Parathyroid adenoma (tissue), 2 donors: ENCODE measurements at regions not wholly inside any gene's neighbourhood (a gene's known extent, or its start where the extent isn't known, plus 50 kb on each side); places are given as distances from the start of the nearest gene placed in this dataset.

Experiments
- H2AFZ ChIP-seq: fragments of 300-600 bp; sonication (generic); one replicate; pipeline ENCODE4 v1.7.0; 2017; ENCODE audit warnings: antibody characterized with exemption, mild to moderate bottlenecking
- H3K27ac ChIP-seq: fragments of 300-600 bp; sonication (generic); one replicate; pipeline ENCODE4 v1.7.0; 2017
- H3K27me3 ChIP-seq: fragments of 300-600 bp; sonication (generic); one replicate; pipeline ENCODE4 v1.7.0; 2017; ENCODE audit warnings: low read length; ENCODE audit not compliant: control insufficient read depth, insufficient read depth
- H3K36me3 ChIP-seq: fragments of 300-600 bp; sonication (generic); one replicate; pipeline ENCODE4 v1.7.0; 2017; ENCODE audit warnings: low read length; ENCODE audit not compliant: control insufficient read depth, insufficient read depth
- H3K4me1 ChIP-seq: fragments of 300-600 bp; sonication (generic); one replicate; pipeline ENCODE4 v1.7.0; 2017; ENCODE audit warnings: control low read depth
- H3K4me2 ChIP-seq: fragments of 300-600 bp; sonication (generic); one replicate; pipeline ENCODE4 v1.7.0; 2017; ENCODE audit warnings: low read length
- H3K4me3 ChIP-seq: fragments of 300-600 bp; sonication (generic); one replicate; pipeline ENCODE4 v1.7.0; 2017; ENCODE audit warnings: low read depth, low read length
- H3K79me2 ChIP-seq: fragments of 300-600 bp; sonication (generic); one replicate; pipeline ENCODE4 v1.7.0; 2017; ENCODE audit warnings: control low read depth
- H3K9ac ChIP-seq: fragments of 300-600 bp; sonication (generic); one replicate; pipeline ENCODE4 v1.7.0; 2017; ENCODE audit warnings: mild to moderate bottlenecking
- H3K9me3 ChIP-seq: fragments of 300-600 bp; sonication (generic); one replicate; pipeline ENCODE4 v1.7.0; 2017; ENCODE audit warnings: low read length; ENCODE audit not compliant: control insufficient read depth
- CTCF ChIP-seq: fragments of 300-600 bp; sonication (generic); IDR thresholded peaks from one replicate; pipeline ENCODE4 v1.7.0; 2017; ENCODE audit warnings: antibody characterized with exemption, mild to moderate bottlenecking
- donor health status: primary hyperparathyroidism.

- Histone ChIP-seq H2AFZ (no peak overlapping the region), H3K9ac (no peak overlapping the region), H3K9me3 (no peaks in the 10 kb centered on the region), H3K4me3 (no peak overlapping the region), H3K36me3 (no peaks in the 10 kb centered on the region), H3K4me2 (no peak overlapping the region), H3K27ac (no peak overlapping the region), H3K27me3 (no peaks in the 10 kb centered on the region), H3K79me2 (no peaks in the 10 kb centered on the region), H3K4me1 (no peaks in the 10 kb centered on the region)
- TF ChIP-seq CTCF: no peak
Measured at GRCh38 chr7:18440934-18441333, 54.6 kb upstream of the HDAC9 start.

GRCh38 chr7:18444826-18445225 is 50.7 kb upstream of the HDAC9 start:
- TF ChIP-seq CTCF: no peak
- H2AFZ ChIP-seq: no peak overlapping the region

GRCh38 chr7:18445483-18445882 is 50.1 kb upstream of the HDAC9 start:
- H2AFZ ChIP-seq: no peak overlapping the region
- H3K9me3 ChIP-seq: no peaks in the 10 kb centered on the region
- H3K27me3 ChIP-seq: no peaks in the 10 kb centered on the region
- H3K36me3 ChIP-seq: no peaks in the 10 kb centered on the region
- H3K9ac ChIP-seq: no peak overlapping the region
- H3K4me1 ChIP-seq: no peaks in the 10 kb centered on the region
- TF ChIP-seq CTCF: no peak
- H3K79me2 ChIP-seq: no peaks in the 10 kb centered on the region
- H3K4me2 ChIP-seq: no peak overlapping the region
- no peak overlapping the region for H3K4me3 ChIP-seq
- H3K27ac ChIP-seq: no peak overlapping the region

More at GRCh38 chr7:18444826-18445225, 50.7 kb upstream of the HDAC9 start:
- no peak overlapping the region for H3K9ac ChIP-seq
- H3K79me2 ChIP-seq: no peaks in the 10 kb centered on the region
- no peaks in the 10 kb centered on the region for H3K36me3 ChIP-seq
- no peaks in the 10 kb centered on the region for H3K4me1 ChIP-seq
- H3K27ac ChIP-seq: no peak overlapping the region
- no peak overlapping the region for H3K4me3 ChIP-seq
- H3K9me3 ChIP-seq: no peaks in the 10 kb centered on the region
- no peaks in the 10 kb centered on the region for H3K27me3 ChIP-seq
- no peak overlapping the region for H3K4me2 ChIP-seq
